ENCODE measurements at regions not wholly inside any gene's neighbourhood (a gene's known extent, or its start where the extent isn't known, plus 50 kb on each side); places are given as distances from the start of the nearest gene placed in this dataset.

- TF ChIP-seq CTCF (conservative IDR thresholded peaks at IDR 0.05) (no peak), ZFX (IDR thresholded peaks at IDR 0.05) (no peak)
These were observed 532.6 kb downstream of the CBLN4 start for GRCh38 chr20:55472704-55473103.
